ENCODE measurements at regions not wholly inside any gene's neighbourhood (a gene's known extent, or its start where the extent isn't known, plus 50 kb on each side); places are given as distances from the start of the nearest gene placed in this dataset.

GRCh38 chr3:61446341-61446740 is 115.0 kb upstream of the PTPRG start:
- Histone ChIP-seq H3K4me2 (ENCODE audit: insufficient read depth, low read length) (no peak overlapping the region), H3K9me3 (replicated peaks; ENCODE audit: control insufficient read depth, insufficient read depth, low read length) (no peaks in the 10 kb centered on the region), H2AFZ (ENCODE audit: low read depth, low read length) (no peak overlapping the region), H3K9ac (replicated peaks; ENCODE audit: extremely low read depth, insufficient read depth, low read length) (no peak overlapping the region), H3K4me3 (replicated peaks in 1 of 3; ENCODE audit: insufficient read depth in 1 of 3, low read depth in 1 of 3, low read length in 3 of 3) (no peak overlapping the region), H4K20me1 (replicated peaks; ENCODE audit: control insufficient read depth, extremely low read depth, insufficient read depth, low read length) (no peaks in the 10 kb centered on the region), H3K79me2 (ENCODE audit: control insufficient read depth, insufficient read depth, low read length) (no peaks in the 10 kb centered on the region), H3K4me1 (ENCODE audit: control insufficient read depth, extremely low read depth, insufficient read depth, low read length) (no peaks in the 10 kb centered on the region), H3K9me1 (replicated peaks; ENCODE audit: control insufficient read depth, extremely low read depth, insufficient read depth, low read length) (no peaks in the 10 kb centered on the region), H3K27ac (ENCODE audit: insufficient read depth, low read depth, low read length) (no peak overlapping the region), H3K27me3 (ENCODE audit: control insufficient read depth in 2 of 2, insufficient read depth in 2 of 2, low read length in 2 of 2) (peaks cover 0 to 2% of the 10 kb centered on the region in 2 experiments), H3K36me3 (ENCODE audit: control insufficient read depth in 2 of 2, extremely low read depth in 1 of 2, insufficient read depth in 2 of 2, low read length in 2 of 2) (no peaks in the 10 kb centered on the region)
- POLR2A ChIA-PET: no interaction called here
- no peak for TF ChIP-seq GATA2 (IDR thresholded peaks at IDR 0.05; ENCODE audit: insufficient read depth, insufficient read length, low read depth, low read length)
- TF ChIP-seq POLR2AphosphoS5 (IDR thresholded peaks at IDR 0.05; ENCODE audit: insufficient read depth, low read depth, low read length): no peak
- no peak for TF ChIP-seq POLR2A (IDR thresholded peaks at IDR 0.05; ENCODE audit: low read depth, low read length)
- TF ChIP-seq EZH2 (IDR thresholded peaks at IDR 0.05; ENCODE audit: borderline replicate concordance, low read depth, low read length, severe bottlenecking): no peak
- TF ChIP-seq JUN (IDR thresholded peaks at IDR 0.05; ENCODE audit: borderline replicate concordance, insufficient read depth, insufficient read length, low read depth): no peak
- TF ChIP-seq MAX (IDR thresholded peaks at IDR 0.05; ENCODE audit: insufficient read depth, insufficient read length): no peak
- no peak for TF ChIP-seq MYC (IDR thresholded peaks at IDR 0.05; ENCODE audit: low read depth, low read length)
- no peak for TF ChIP-seq FOS (IDR thresholded peaks at IDR 0.05; ENCODE audit: borderline replicate concordance, insufficient read depth, low read length)
- no peak for TF ChIP-seq CTCF (IDR thresholded peaks at IDR 0.05; ENCODE audit: extremely low read depth in 1 of 2, insufficient read depth in 1 of 2, low read depth in 1 of 2, low read length in 2 of 2)
- intact Hi-C loops (cut with micrococcal nuclease): no loop called here
- DNase-seq (ENCODE audit: low read depth, low spot score): no peak
- CTCF ChIA-PET: interaction anchor here (1.2 kb wide), 1 partner anchor 65 kb away, joined by 3 read pairs; no protein-coding TSS in a partner anchor
- no peak for FAIRE-seq
- BruUV-seq (replicated peaks): no TSS peak
- dilution Hi-C loops (cut with MboI; ENCODE audit: extremely low pct_ligation_motif_present, low sequenced_read_pairs): no loop called here

Measured in endothelial cell of umbilical vein (primary cell).